ENCODE measurements at regions not wholly inside any gene's neighbourhood (a gene's known extent, or its start where the extent isn't known, plus 50 kb on each side); places are given as distances from the start of the nearest gene placed in this dataset.

DNA sequence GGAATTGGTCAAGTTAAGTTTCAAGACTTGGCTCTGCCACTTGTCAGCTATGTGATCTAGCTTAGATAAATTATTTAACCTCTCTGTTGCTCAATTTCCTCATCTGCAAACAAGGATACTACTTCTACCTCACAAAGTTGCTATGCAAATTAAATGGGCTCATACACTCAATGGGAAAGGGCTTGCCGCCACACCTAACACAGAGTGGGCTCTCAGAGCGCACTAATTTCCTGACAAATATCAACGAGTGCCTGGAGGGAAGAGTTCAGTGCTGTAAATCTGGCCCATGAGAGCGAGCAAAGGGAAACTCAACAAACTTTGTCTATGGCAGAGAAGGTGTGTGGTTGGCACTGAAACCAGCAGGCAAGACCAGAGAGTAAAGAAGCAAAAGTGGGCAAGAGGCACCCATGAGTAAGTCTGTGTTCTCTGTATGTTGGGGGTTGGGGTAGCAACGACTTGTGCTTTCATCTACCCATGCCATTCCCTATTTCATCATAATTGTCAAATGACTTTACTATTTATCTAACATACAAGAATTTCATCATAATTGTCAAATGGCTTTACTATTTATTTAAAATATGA, 60.7 kb upstream of the PHF21A start:
- DNase-seq = no peak

DNA sequence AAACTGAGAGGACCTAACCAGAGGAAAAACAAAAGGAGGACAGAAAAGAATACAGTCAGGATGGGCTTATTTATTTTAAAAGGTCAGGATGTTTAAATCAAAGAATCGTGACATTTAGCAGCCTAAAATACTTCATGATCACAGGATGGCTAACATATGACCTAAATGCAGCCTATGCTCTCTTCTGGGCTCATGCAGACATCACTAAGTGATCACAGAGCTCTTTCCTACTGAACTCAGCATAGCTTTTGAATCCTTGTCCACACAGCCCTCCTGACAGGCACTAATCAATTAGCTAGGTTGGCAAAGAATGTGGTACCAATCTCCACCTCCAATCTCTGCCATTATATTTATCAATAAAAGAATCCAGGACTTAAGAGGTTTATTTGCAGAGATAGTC, 60.1 kb upstream of the PHF21A start:
- no peak for DNase-seq

DNA sequence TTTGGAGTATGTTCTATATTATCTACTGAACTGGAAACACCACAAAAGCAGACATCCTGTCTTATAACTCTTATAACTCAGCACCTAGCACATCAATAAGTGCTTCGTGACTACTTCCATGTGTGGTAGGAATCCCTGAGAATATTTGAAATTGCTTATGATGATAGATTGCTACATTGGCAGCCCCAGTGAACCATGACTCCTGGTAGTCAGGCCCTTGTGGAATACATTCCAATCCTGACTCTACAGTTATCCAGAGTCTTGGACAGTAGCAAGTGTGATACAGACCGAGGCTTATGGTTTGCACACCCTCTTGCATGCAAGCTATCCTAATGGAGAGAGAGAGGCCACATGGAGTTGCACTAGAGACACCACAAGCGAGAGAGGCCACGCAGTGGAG, 59.5 kb upstream of the PHF21A start:
- DNase-seq = no peak

DNA sequence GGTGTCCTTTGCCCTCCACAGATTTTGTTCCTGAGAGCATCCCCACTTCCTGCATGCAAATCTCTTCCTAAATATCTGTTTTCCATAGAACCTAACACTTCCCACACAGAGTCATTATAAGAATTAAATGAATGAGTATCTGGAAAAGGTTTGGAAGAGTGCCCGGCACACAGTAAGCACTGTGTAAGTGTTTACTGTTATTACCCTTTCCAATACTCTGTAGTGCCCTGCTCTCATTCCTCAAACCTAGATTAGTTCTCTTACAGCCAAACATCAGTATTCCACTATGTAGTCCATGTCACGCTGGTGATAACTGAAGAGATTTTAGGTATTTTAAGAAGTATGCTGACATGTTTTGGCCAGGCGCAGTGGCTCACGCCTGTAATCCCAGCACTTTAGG, 57.3 kb upstream of the PHF21A start:
- DNase-seq = no peak

DNA sequence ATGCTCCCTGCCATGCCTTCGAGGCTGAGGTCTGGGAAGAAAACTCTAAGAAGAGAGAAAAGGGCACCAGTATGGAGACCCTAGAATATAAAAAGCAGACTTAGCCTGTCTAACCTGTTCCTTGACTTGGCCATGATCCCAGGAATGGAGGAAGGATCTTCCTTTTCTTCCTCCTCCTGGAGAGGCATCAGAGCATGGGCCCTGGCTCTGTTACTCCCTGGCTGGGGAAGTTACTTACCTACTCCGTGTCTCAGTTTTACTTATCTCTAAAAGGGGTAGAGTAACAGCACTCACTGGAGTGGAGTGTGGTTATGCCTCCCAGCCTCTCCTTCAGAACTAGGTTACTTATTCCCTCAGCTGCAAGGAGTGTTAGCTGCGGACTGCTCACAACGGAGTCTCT, 55.2 kb upstream of the PHF21A start:
- no peak for DNase-seq

DNA sequence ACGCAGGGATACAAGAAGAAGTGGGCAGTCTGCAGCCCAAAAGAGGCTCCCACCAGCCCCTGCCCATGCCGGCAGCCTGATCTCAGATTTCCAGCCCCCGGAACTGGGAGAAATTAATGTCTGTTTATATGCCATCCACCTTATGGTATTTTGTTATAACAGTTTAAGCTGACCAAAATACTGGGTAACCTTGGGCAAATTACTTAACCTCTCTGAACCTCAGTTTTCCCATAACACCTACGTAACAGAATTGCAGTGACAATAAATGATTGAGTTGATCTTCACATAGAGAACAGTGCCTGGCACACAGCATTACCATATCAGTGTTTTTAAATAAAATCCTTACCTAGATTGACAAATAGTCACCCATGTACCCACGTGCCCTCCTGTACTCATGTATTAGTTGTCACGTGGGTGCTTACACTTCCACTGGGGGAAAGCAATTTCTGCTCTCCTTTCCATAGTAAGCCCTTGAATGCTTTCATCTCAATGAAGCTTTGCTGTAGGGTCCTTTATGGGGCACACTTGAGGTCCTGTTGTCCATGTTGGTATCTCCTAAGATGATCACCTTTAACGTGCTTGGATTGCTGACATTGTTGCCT, 54.2 kb upstream of the PHF21A start:
- no peak for DNase-seq

DNA sequence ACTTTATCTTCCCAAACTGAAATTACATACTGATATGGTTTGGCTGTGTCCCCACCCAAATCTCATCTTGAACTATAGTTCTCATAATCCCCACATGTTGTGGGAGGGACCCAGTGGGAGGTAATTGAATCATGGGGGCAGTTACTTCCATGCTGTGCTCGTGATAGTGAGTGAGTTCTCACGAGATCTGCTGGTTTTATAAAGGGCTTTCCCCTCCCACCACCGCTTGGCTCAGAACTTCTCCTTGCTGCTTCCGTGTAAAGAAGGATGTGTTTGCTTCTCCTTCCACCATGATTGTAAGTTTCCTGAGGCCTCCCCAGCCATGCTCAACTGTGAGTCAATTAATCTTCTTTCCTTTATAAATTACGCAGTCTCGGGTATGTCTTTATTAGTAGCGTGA, 50.4 kb upstream of the PHF21A start:
- peak; percentile 51 for DNase-seq

All from inflammatory macrophage treated with lipopolysaccharide for 4 hours (primary cell).